OCI-LY3 (cell line): ENCODE measurements at regions not wholly inside any gene's neighbourhood (a gene's known extent, or its start where the extent isn't known, plus 50 kb on each side); places are given as distances from the start of the nearest gene placed in this dataset.

Source experiments
- H2AFZ ChIP-seq: fragments of 200-600, 300-600 bp; shearing (Covaris generic); 2 replicates; pipeline ENCODE4 v1.6.0; 2014; ENCODE audit warnings: antibody characterized with exemption, low read depth, low read length
- H3K27ac ChIP-seq: fragments of 200-600, 300-600 bp; sonication (generic); 2 replicates; pipeline ENCODE4 v1.5.1; 2014; ENCODE audit warnings: mild to moderate bottlenecking, low read length, moderate library complexity, mixed read lengths
- H3K27me3 ChIP-seq: fragments of 200-600, 300-600 bp; sonication (generic); 2 replicates; pipeline ENCODE4 v1.6.1; 2014; ENCODE audit warnings: low read depth, low read length, mixed read lengths
- H3K36me3 ChIP-seq: fragments of 200-600, 300-600 bp; sonication (generic); replicated peaks from 2 replicates; pipeline ENCODE3; 2014; ENCODE audit warnings: low read depth, low read length, mixed read lengths
- H3K4me1 ChIP-seq: fragments of 300-600, 200-600 bp; sonication (generic); 2 replicates; pipeline ENCODE4 v1.6.1; 2014; ENCODE audit warnings: low read length, mixed read lengths
- H3K4me2 ChIP-seq: fragments of 200-600, 300-600 bp; sonication (generic); 2 replicates; pipeline ENCODE4 v1.6.1; 2014; ENCODE audit warnings: low read length, mixed read lengths
- H3K4me3 ChIP-seq: fragments of 300-600, 200-600 bp; sonication (generic); 2 replicates; pipeline ENCODE4 v1.5.1; 2014; ENCODE audit warnings: antibody characterized with exemption, mild to moderate bottlenecking, low read length, moderate library complexity
- H3K79me2 ChIP-seq: fragments of 300-600, 200-600 bp; shearing (Covaris generic); 2 replicates; pipeline ENCODE4 v1.6.1; 2014; ENCODE audit warnings: mild to moderate bottlenecking, low read length, mixed read lengths
- H3K9ac ChIP-seq: fragments of 300-600, 200-600 bp; shearing (Covaris generic); 2 replicates; pipeline ENCODE4 v1.6.0; 2014; ENCODE audit warnings: mild to moderate bottlenecking, low read length, moderate library complexity
- H3K9me3 ChIP-seq: fragments of 200-600, 300-600 bp; shearing (Covaris generic); 2 replicates; pipeline ENCODE4 v1.6.1; 2014; ENCODE audit warnings: low read length, mixed read lengths; ENCODE audit not compliant: insufficient read depth
- H4K20me1 ChIP-seq: fragments of 200-600, 300-600 bp; sonication (generic); 2 replicates; pipeline ENCODE4 v1.6.1; 2016; ENCODE audit warnings: low read length, mixed read lengths; ENCODE audit not compliant: insufficient read depth
- CTCF ChIP-seq: fragments of 200-600, 300-600 bp; sonication (generic); IDR thresholded peaks from 2 replicates; pipeline ENCODE4 v1.5.1; 2014; ENCODE audit warnings: antibody characterized with exemption, low read length, low read depth
- EZH2phosphoT487 ChIP-seq: fragments of 200-600 bp; shearing (Covaris generic); IDR thresholded peaks from 2 replicates; pipeline ENCODE4 v1.6.1; 2018; ENCODE audit warnings: antibody characterized with exemption, mixed run types, low read depth

- Histone ChIP-seq H3K9me3 (no peaks in the 10 kb centered on the region), H3K27ac (no peak overlapping the region), H3K79me2 (no peaks in the 10 kb centered on the region), H3K9ac (no peak overlapping the region), H2AFZ (no peak overlapping the region), H3K36me3 (no peaks in the 10 kb centered on the region), H3K4me3 (no peak overlapping the region), H4K20me1 (no peaks in the 10 kb centered on the region), H3K4me2 (no peak overlapping the region), H3K27me3 (no peaks in the 10 kb centered on the region; the same call in 1 of the 2 replicates), H3K4me1 (no peaks in the 10 kb centered on the region)
- TF ChIP-seq EZH2phosphoT487 = no peak
- no peak for TF ChIP-seq CTCF
These were observed 102.2 kb downstream of the KIF26A start for GRCh38 chr14:104240434-104241157.

- Histone ChIP-seq H3K4me3 (no peak overlapping the region), H3K36me3 (no peaks in the 10 kb centered on the region), H3K79me2 (no peaks in the 10 kb centered on the region), H4K20me1 (no peaks in the 10 kb centered on the region), H3K9ac (no peak overlapping the region), H3K27me3 (no peaks in the 10 kb centered on the region; the same call in 1 of the 2 replicates), H2AFZ (no peak overlapping the region), H3K4me1 (no peaks in the 10 kb centered on the region), H3K4me2 (no peak overlapping the region), H3K9me3 (no peaks in the 10 kb centered on the region), H3K27ac (no peak overlapping the region)
- TF ChIP-seq EZH2phosphoT487 (no peak), CTCF (no peak)
These were observed 104.8 kb downstream of the KIF26A start for GRCh38 chr14:104243200-104243599.

GRCh38 chr14:104244221-104245011 is 106.0 kb downstream of the KIF26A start:
- H3K36me3 ChIP-seq = no peaks in the 10 kb centered on the region
- H3K9me3 ChIP-seq = no peaks in the 10 kb centered on the region
- no peak overlapping the region for H3K9ac ChIP-seq
- H3K27me3 ChIP-seq = no peaks in the 10 kb centered on the region; the same call in 1 of the 2 replicates
- no peaks in the 10 kb centered on the region for H4K20me1 ChIP-seq
- no peaks in the 10 kb centered on the region for H3K79me2 ChIP-seq
- H3K4me1 ChIP-seq = no peaks in the 10 kb centered on the region
- no peak overlapping the region for H3K4me2 ChIP-seq
- no peak overlapping the region for H2AFZ ChIP-seq
- no peak overlapping the region for H3K4me3 ChIP-seq
- TF ChIP-seq EZH2phosphoT487 (no peak), CTCF (no peak)
- H3K27ac ChIP-seq = no peak overlapping the region

GRCh38 chr14:104245075-104245474 is 106.7 kb downstream of the KIF26A start:
- Histone ChIP-seq H3K9ac (no peak overlapping the region), H3K4me2 (no peak overlapping the region), H3K4me1 (no peaks in the 10 kb centered on the region), H4K20me1 (no peaks in the 10 kb centered on the region), H3K36me3 (no peaks in the 10 kb centered on the region), H3K79me2 (no peaks in the 10 kb centered on the region), H3K27ac (no peak overlapping the region), H2AFZ (no peak overlapping the region), H3K9me3 (no peaks in the 10 kb centered on the region), H3K27me3 (no peaks in the 10 kb centered on the region; the same call in 1 of the 2 replicates), H3K4me3 (no peak overlapping the region)
- TF ChIP-seq EZH2phosphoT487 = no peak
- no peak for TF ChIP-seq CTCF
